MM.1S (cell line): ENCODE measurements at regions not wholly inside any gene's neighbourhood (a gene's known extent, or its start where the extent isn't known, plus 50 kb on each side); places are given as distances from the start of the nearest gene placed in this dataset.

Source experiments
- EZH2 ChIP-seq: fragments of 300-600 bp; sonication (generic); optimal IDR thresholded peaks from 2 replicates; pipeline ENCODE3; 2017; ENCODE audit warnings: low read depth, mild to moderate bottlenecking, antibody characterized with exemption, low read length, mixed read lengths
- EZH2phosphoT487 ChIP-seq: fragments of 300-600 bp; sonication (generic); IDR thresholded peaks from 2 replicates; pipeline ENCODE4 v1.6.1; 2018; ENCODE audit warnings: antibody characterized with exemption, low read length
- TF ChIP-seq, protein P1 (sequence below): fragments of 300-600 bp; sonication (generic); IDR thresholded peaks from 2 replicates; pipeline ENCODE4 v1.5.1; 2016; ENCODE audit warnings: antibody characterized with exemption, low read length, mixed read lengths

DNA sequence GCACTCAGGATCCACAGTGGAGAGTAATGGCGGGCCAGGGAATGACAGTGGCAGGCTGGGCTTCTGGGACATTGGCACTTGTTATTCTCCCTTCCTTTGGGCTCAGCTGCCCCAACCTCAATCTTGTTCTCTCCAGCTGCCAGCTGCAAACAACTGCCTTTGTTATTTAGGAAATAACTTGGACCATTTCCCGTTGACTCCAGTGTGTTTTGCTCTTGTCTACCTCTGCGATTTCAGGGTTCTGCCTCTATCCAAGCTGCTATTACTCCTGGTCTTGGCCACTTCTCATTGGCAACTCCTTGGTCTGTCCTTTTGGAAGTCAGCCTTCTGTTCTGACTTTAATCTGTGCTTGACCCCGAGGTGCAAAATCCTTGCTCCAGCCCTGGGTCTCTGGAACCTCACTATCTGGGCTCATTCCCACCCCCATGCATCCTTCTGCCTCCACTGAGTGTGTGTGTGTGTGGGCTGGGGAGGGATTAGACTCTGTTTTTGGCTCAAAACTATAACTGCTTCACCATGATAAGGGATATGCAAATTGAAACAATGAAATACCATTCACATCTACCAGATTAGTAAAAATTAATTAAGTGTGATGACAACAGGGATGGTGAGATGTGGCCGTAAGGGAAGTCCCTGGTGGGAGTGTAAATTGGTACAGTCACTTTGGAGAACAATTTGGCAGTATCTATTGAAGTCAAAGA lies 134.1 kb upstream of the CXCR4 start:
- TF ChIP-seq, protein P1, sequence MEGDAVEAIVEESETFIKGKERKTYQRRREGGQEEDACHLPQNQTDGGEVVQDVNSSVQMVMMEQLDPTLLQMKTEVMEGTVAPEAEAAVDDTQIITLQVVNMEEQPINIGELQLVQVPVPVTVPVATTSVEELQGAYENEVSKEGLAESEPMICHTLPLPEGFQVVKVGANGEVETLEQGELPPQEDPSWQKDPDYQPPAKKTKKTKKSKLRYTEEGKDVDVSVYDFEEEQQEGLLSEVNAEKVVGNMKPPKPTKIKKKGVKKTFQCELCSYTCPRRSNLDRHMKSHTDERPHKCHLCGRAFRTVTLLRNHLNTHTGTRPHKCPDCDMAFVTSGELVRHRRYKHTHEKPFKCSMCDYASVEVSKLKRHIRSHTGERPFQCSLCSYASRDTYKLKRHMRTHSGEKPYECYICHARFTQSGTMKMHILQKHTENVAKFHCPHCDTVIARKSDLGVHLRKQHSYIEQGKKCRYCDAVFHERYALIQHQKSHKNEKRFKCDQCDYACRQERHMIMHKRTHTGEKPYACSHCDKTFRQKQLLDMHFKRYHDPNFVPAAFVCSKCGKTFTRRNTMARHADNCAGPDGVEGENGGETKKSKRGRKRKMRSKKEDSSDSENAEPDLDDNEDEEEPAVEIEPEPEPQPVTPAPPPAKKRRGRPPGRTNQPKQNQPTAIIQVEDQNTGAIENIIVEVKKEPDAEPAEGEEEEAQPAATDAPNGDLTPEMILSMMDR, result no peak
- TF ChIP-seq EZH2 (no peak), EZH2phosphoT487 (no peak)
